ENCODE measurements at regions not wholly inside any gene's neighbourhood (a gene's known extent, or its start where the extent isn't known, plus 50 kb on each side); places are given as distances from the start of the nearest gene placed in this dataset.

- no peaks in the 10 kb centered on the region for H3K9me3 ChIP-seq (ENCODE audit: control insufficient read depth, insufficient read depth, low read depth, low read length)
- no peaks in the 10 kb centered on the region for H3K4me1 ChIP-seq (ENCODE audit: control insufficient read depth, insufficient read depth, low read length)
- intact Hi-C loops (cut with micrococcal nuclease; ENCODE audit: unreplicated experiment): no loop called here
- in situ Hi-C loops (cut with HindIII; ENCODE audit: low pct_unique_long_range_greater_than_20kb, low sequenced_read_pairs): no loop called here
- H3K27ac ChIP-seq (ENCODE audit: low read length): no peak overlapping the region
- ATAC-seq (no peak), DNase-seq (ENCODE audit: low read depth, low spot score) (no peak)
- TF ChIP-seq CTCF (IDR thresholded peaks at IDR 0.05) (no peak), SIN3A (IDR thresholded peaks at IDR 0.05; ENCODE audit: borderline replicate concordance, insufficient read depth, low read depth, low read length) (no peak), POLR2AphosphoS5 (IDR thresholded peaks at IDR 0.05; ENCODE audit: low read depth, low read length) (no peak), TCF7L2 (IDR thresholded peaks at IDR 0.05; ENCODE audit: low read depth, low read length) (no peak)
- POLR2A ChIA-PET: no interaction called here
- no TSS peak for BruUV-seq (replicated peaks)
- H3K27me3 ChIP-seq (ENCODE audit: control insufficient read depth, insufficient read depth, low read length): no peaks in the 10 kb centered on the region
- CTCF ChIA-PET: no interaction called here
- H3K36me3 ChIP-seq (ENCODE audit: control insufficient read depth, insufficient read depth, low read length): no peaks in the 10 kb centered on the region
- H3K4me3 ChIP-seq (ENCODE audit: low read depth in 2 of 2, low read length in 2 of 2): no peak overlapping the region
Measured at GRCh38 chr7:16211402-16211925, 209.9 kb downstream of the CRPPA start.

- DNase-seq (ENCODE audit: low read depth, low spot score): no peak
- in situ Hi-C loops (cut with HindIII; ENCODE audit: low pct_unique_long_range_greater_than_20kb, low sequenced_read_pairs): no loop called here
- Histone ChIP-seq H3K9me3 (ENCODE audit: control insufficient read depth, insufficient read depth, low read depth, low read length) (no peaks in the 10 kb centered on the region), H3K27me3 (ENCODE audit: control insufficient read depth, insufficient read depth, low read length) (no peaks in the 10 kb centered on the region), H3K4me1 (ENCODE audit: control insufficient read depth, insufficient read depth, low read length) (no peaks in the 10 kb centered on the region), H3K4me3 (ENCODE audit: low read depth in 2 of 2, low read length in 2 of 2) (no peak overlapping the region), H3K36me3 (ENCODE audit: control insufficient read depth, insufficient read depth, low read length) (no peaks in the 10 kb centered on the region), H3K27ac (ENCODE audit: low read length) (no peak overlapping the region)
- BruUV-seq (replicated peaks): no TSS peak
- ChIA-PET CTCF (no interaction called here), POLR2A (no interaction called here)
- no peak for TF ChIP-seq TCF7L2 (IDR thresholded peaks at IDR 0.05; ENCODE audit: low read depth, low read length)
- TF ChIP-seq REST (IDR thresholded peaks at IDR 0.05; ENCODE audit: insufficient read depth in 1 of 2, low read depth in 2 of 2, low read length in 1 of 2): no peak
- TF ChIP-seq CTCF (IDR thresholded peaks at IDR 0.05): no peak; the same call in 1 of the 2 replicates
- TF ChIP-seq POLR2AphosphoS5 (IDR thresholded peaks at IDR 0.05; ENCODE audit: low read depth, low read length): no peak
- intact Hi-C loops (cut with micrococcal nuclease; ENCODE audit: unreplicated experiment): no loop called here
- no peak for ATAC-seq
Measured at GRCh38 chr7:16210171-16210570, 211.2 kb downstream of the CRPPA start.

Data from Panc1 (cell line).